Spleen (tissue), 7 donors: ENCODE measurements at regions not wholly inside any gene's neighbourhood (a gene's known extent, or its start where the extent isn't known, plus 50 kb on each side); places are given as distances from the start of the nearest gene placed in this dataset.

Source experiments
- POLR2AphosphoS5 ChIP-seq, 3 donors: sonication (generic); formaldehyde crosslinking; IDR thresholded peaks; one replicate each; pipeline ENCODE4 v1.5.1; 2017; ENCODE audit warnings: antibody characterized with exemption in 3 of 3
- TF ChIP-seq, protein P1 (sequence below), 11 experiments: fragments of 200-600 bp in 7 of 11; fragments of 450-650 bp in 4 of 11; sonication (generic) in 4 of 11; IDR thresholded peaks in 8 of 11; conservative IDR thresholded peaks in 3 of 11; 1 replicate in 7 of 11; 2 replicates in 4 of 11; pipeline versions ENCODE4 v1.4.0 to v1.8.0; 2016 to 2021; ENCODE audit warnings: antibody characterized with exemption in 11 of 11, inconsistent platforms in 4 of 11, mild to moderate bottlenecking in 1 of 11
- donor health status: DM: no; HTN: no; CAD: no; lungs with moderate emphysema.
- donor health status: DM: no; HTN: no; CAD: no.
- donor health status: DM: no; HTN: no; CAD: no.

DNA sequence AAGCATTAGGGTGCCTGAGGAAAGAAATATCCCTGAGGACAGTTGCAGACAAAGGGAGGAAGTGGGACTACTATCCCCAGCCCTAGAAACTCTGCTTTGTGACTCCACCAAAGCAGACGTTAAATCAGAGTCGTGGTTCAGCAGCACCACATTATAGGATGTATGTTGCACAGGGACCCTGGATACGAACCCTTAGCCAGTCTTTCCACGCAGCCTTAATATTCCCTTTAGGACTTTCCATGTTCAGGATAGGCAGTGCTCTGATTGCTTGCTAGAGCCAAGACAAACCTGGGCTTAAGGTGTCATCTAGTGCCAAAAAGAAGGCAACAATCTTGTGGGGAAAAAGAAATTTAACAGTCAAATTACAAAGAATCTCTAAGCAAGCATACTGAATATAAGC, 62.6 kb downstream of the MAD2L1 start:
- TF ChIP-seq, protein P1, sequence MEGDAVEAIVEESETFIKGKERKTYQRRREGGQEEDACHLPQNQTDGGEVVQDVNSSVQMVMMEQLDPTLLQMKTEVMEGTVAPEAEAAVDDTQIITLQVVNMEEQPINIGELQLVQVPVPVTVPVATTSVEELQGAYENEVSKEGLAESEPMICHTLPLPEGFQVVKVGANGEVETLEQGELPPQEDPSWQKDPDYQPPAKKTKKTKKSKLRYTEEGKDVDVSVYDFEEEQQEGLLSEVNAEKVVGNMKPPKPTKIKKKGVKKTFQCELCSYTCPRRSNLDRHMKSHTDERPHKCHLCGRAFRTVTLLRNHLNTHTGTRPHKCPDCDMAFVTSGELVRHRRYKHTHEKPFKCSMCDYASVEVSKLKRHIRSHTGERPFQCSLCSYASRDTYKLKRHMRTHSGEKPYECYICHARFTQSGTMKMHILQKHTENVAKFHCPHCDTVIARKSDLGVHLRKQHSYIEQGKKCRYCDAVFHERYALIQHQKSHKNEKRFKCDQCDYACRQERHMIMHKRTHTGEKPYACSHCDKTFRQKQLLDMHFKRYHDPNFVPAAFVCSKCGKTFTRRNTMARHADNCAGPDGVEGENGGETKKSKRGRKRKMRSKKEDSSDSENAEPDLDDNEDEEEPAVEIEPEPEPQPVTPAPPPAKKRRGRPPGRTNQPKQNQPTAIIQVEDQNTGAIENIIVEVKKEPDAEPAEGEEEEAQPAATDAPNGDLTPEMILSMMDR (IDR thresholded peaks at IDR 0.05 in 8 of 11, conservative IDR thresholded peaks at IDR 0.05 in 3 of 11): no peak
- no peak for TF ChIP-seq POLR2AphosphoS5 (IDR thresholded peaks at IDR 0.05)
